Memory B cell (primary cell): ENCODE measurements at regions not wholly inside any gene's neighbourhood (a gene's known extent, or its start where the extent isn't known, plus 50 kb on each side); places are given as distances from the start of the nearest gene placed in this dataset.
"Not testable (repeated sequence)": the region's sequence is repeated elsewhere in the genome, so short reads cannot be mapped to it uniquely, and the experiment has no call there.

ENCODE experiments used
- ATAC-seq: fragments of 150-1000 bp; cut with Tn5 transposase; 2 replicates; pipeline ENCODE4 v1.10.0; 2021; ENCODE audit warnings: low read depth, mild to moderate bottlenecking, moderate library complexity
- DNase-seq, 2 donors: peaks; one replicate each; pipeline ENCODE4 v3.0.0; 2022; ENCODE audit warnings: low spot score in 2 of 2
- H3K27ac Mint-ChIP-seq: one replicate; pipeline ENCODE4 v1.8.0; 2022; ENCODE audit warnings: mild to moderate bottlenecking, moderate library complexity, mixed read lengths
- H3K27me3 Mint-ChIP-seq: one replicate; pipeline ENCODE4 v1.8.0; 2022; ENCODE audit warnings: mixed read lengths
- H3K36me3 Mint-ChIP-seq: one replicate; pipeline ENCODE4 v1.8.0; 2022; ENCODE audit warnings: mild to moderate bottlenecking, mixed read lengths
- H3K4me1 Mint-ChIP-seq: one replicate; pipeline ENCODE4 v1.8.0; 2022; ENCODE audit warnings: mixed read lengths
- H3K4me3 Mint-ChIP-seq: one replicate; pipeline ENCODE4 v1.8.0; 2022; ENCODE audit warnings: mild to moderate bottlenecking, moderate library complexity, mixed read lengths
- H3K9me3 Mint-ChIP-seq: one replicate; pipeline ENCODE4 v1.8.0; 2022; ENCODE audit warnings: mixed read lengths

DNA sequence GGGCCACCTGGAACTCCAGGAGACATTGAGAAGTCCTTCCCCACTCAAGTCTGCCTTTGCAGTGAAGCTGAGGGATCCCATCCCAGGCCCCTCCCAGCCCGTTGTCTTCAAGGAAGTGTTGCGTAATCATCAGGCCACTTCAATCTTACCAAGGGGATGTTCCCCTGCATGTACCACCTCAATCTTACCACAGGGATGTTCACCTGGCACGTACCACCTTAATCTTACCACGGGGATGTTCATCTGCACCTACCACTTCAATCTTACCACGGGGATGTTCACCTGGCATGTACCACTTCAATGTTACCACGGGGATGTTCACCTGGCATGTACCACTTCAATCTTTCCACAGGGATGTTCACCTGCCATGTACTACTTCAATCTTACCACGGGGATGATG lies 108.0 kb upstream of the SYN3 start:
- Mint-ChIP-seq H3K4me3 (no peak overlapping the region), H3K4me1 (peaks cover 4% of the 10 kb centered on the region), H3K9me3 (peaks cover 5% of the 10 kb centered on the region), H3K36me3 (no peaks in the 10 kb centered on the region), H3K27me3 (peaks cover 14% of the 10 kb centered on the region), H3K27ac (no peak overlapping the region)
- ATAC-seq: no peak
- DNase-seq: no peak

- Mint-ChIP-seq H3K9me3 (no peaks in the 10 kb centered on the region), H3K4me1 (peaks cover 6% of the 10 kb centered on the region), H3K4me3 (no peak overlapping the region), H3K36me3 (no peaks in the 10 kb centered on the region), H3K27ac (no peak overlapping the region), H3K27me3 (peaks cover 14% of the 10 kb centered on the region)
- DNase-seq: no peak
- ATAC-seq: no peak
Observed at GRCh38 chr22:33163815-33164214, 105.6 kb upstream of the SYN3 start.

GRCh38 chr22:33162196-33162595 lies 104.0 kb upstream of the SYN3 start:
- Mint-ChIP-seq H3K27me3 (peaks cover 14% of the 10 kb centered on the region), H3K4me1 (peaks cover 7% of the 10 kb centered on the region), H3K27ac (no peak overlapping the region), H3K4me3 (no peak overlapping the region), H3K36me3 (no peaks in the 10 kb centered on the region), H3K9me3 (no peaks in the 10 kb centered on the region)
- ATAC-seq: no peak
- DNase-seq: no peak

DNA sequence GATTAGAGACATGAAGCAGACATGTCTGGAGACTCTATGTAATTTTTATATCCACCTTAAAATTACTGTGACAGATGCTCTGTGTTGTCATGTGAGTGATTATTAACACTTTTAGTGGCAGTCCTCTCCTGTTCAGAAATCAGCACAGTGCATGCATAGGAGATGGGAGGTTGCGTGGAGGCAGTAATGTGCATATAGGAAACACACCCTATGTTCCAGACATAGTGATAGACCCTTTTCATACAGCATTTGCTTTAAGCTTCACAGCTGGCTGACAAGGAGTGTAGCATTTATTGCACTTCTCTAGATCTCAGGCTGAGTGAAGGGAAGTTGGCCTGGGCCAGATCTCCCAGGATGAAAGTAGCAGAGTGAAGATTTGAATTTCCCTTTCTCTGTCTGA lies 102.3 kb upstream of the SYN3 start:
- peaks cover 11% of the 10 kb centered on the region for H3K27me3 Mint-ChIP-seq
- peaks cover 3% of the 10 kb centered on the region for H3K4me1 Mint-ChIP-seq
- no peak overlapping the region for H3K27ac Mint-ChIP-seq
- DNase-seq: no peak
- H3K9me3 Mint-ChIP-seq: no peaks in the 10 kb centered on the region
- H3K4me3 Mint-ChIP-seq: no peak overlapping the region
- no peak for ATAC-seq
- H3K36me3 Mint-ChIP-seq: no peaks in the 10 kb centered on the region

DNA sequence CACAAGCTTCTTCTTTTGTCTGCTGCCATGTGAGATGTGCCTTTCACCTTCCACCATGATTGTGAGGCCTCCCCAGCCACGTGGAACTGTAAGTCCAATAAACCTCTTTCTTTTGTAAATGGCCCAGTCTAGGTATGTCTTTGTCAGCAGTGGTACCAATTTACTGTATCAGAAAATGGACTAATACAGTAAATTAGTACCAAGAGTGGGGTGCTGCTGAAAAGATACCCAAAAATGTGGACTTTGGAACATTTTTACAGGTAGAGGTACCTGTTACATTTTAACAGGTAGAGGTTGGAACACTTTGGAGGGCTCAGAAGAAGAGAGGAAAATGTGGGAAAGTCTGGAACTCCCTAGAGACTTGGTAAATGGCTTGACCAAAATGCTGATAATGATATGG lies 96.8 kb upstream of the SYN3 start:
- H3K36me3 Mint-ChIP-seq, H3K4me3 Mint-ChIP-seq, H3K9me3 Mint-ChIP-seq, ATAC-seq, H3K27me3 Mint-ChIP-seq, DNase-seq, H3K27ac Mint-ChIP-seq, H3K4me1 Mint-ChIP-seq: not testable (repeated sequence)

DNA sequence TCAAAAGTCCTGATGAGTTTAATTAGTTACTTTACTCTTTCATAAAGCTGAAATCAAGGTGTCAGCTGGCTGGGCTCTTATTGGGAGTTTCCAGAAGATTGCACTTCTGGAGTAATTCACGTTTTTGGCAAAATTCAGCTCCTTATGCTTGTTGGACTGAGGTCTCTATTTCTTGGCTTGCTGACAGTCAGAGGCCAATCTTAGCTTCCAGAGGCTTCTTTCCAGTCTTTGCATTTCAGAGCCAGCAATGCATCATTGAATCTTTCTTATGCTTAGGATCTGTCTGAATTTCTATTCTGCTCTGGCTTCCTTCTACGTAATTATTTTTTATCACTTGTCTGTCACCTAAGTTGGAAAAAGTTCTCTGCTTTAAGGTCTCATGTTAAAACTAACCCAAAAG lies 91.4 kb upstream of the SYN3 start:
- no peaks in the 10 kb centered on the region for H3K36me3 Mint-ChIP-seq
- peaks cover 2% of the 10 kb centered on the region for H3K4me1 Mint-ChIP-seq
- no peak for DNase-seq
- no peak for ATAC-seq
- no peaks in the 10 kb centered on the region for H3K9me3 Mint-ChIP-seq
- no peak overlapping the region for H3K27ac Mint-ChIP-seq
- H3K27me3 Mint-ChIP-seq: no peaks in the 10 kb centered on the region
- no peak overlapping the region for H3K4me3 Mint-ChIP-seq

DNA sequence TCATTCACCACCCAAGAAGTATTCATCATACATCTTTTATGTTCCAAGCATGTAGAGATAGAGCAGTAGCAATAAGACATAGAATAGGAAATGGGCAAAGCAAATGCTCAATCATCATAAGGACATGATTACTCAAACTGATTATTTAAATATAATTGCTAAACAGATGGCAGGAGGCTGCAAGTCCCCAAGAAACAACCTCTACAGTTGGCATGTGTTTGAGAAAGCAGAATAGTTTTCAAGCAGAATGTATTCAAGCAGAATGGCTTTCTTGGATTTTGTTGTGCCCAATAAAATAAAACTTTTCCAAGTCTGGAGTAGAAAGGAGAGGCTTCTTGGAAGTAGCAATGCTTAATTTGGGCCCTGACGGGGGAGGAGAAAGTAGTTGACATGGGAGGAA lies 86.5 kb upstream of the SYN3 start:
- no peaks in the 10 kb centered on the region for H3K9me3 Mint-ChIP-seq
- H3K4me1 Mint-ChIP-seq: no peaks in the 10 kb centered on the region
- H3K27ac Mint-ChIP-seq: no peak overlapping the region
- peaks cover 6% of the 10 kb centered on the region for H3K27me3 Mint-ChIP-seq
- ATAC-seq (no peak), DNase-seq (no peak)
- H3K36me3 Mint-ChIP-seq: no peaks in the 10 kb centered on the region
- no peak overlapping the region for H3K4me3 Mint-ChIP-seq

DNA sequence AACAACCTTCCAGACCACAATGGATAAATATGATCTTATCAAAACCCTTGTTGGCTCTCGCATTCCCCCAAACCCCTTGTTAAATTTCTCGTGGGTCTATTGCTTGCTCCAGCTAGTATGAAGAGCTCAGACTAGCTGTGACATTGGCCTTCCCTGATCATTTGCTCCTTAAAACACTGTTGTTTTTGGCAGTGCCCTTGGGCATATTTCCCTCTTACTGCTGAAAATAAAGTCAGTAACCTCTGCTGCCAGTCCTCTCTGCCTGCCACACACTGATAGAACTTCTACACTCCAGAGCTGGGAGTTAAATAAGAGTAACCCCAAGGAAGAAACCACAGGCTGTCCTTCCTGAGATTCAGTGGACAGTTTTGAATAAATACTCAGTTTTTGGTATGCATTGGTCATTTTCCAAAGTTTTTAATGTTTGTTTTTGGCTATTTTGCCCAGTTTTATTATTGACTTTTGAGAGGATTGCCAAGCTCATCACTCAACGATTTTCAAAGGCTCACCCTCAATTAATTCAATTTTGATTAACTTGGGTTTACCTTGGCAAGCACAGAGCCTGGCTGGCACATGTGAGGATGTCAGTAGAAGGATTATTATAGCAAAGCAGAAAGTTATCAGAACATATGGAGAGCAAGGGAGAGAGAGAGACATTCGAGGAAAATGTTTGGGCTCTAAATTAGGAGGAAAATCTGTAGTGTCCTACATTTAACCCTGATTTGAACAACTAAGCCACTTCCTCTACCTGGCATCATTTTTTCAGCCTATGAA lies 84.3 kb upstream of the SYN3 start:
- ATAC-seq (no peak), DNase-seq (no peak)
- H3K27ac Mint-ChIP-seq: no peak overlapping the region
- peaks cover 2% of the 10 kb centered on the region for H3K36me3 Mint-ChIP-seq
- no peak overlapping the region for H3K4me3 Mint-ChIP-seq
- H3K4me1 Mint-ChIP-seq: no peaks in the 10 kb centered on the region
- H3K27me3 Mint-ChIP-seq: peaks cover 10% of the 10 kb centered on the region
- H3K9me3 Mint-ChIP-seq: peaks cover 2% of the 10 kb centered on the region

- ATAC-seq (no peak), DNase-seq (no peak)
- Mint-ChIP-seq H3K27me3 (peaks cover 10% of the 10 kb centered on the region), H3K4me3 (no peak overlapping the region), H3K27ac (no peak overlapping the region), H3K4me1 (no peaks in the 10 kb centered on the region), H3K9me3 (peaks cover 7% of the 10 kb centered on the region), H3K36me3 (peaks cover 2% of the 10 kb centered on the region)
Observed at GRCh38 chr22:33139937-33140336, 81.8 kb upstream of the SYN3 start.

DNA sequence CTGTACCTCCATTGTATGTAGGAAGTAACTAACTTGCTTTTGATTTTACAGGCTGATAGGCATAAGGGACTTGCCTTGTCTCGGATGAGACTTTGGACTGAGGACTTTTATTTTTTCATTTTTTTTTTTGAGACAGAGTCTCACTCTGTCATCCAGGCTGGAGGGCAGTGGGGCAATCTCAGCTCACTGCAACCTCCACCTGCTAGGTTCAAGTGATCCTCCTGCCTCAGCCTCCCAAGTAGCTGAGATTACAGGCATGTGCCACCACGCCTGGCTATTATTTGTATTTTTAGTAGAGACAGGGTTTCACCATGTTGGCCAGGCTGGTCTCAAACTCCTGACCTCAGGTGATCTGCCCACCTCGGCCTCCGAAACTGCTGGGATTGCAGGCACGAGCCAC lies 80.2 kb upstream of the SYN3 start:
- not testable (repeated sequence) for H3K9me3 Mint-ChIP-seq, H3K4me3 Mint-ChIP-seq, H3K4me1 Mint-ChIP-seq, DNase-seq, H3K27ac Mint-ChIP-seq, H3K36me3 Mint-ChIP-seq, ATAC-seq
- H3K27me3 Mint-ChIP-seq: peaks cover 10% of the 10 kb centered on the region

- no peaks in the 10 kb centered on the region for H3K9me3 Mint-ChIP-seq
- H3K27me3 Mint-ChIP-seq: peaks cover 7% of the 10 kb centered on the region
- H3K4me1 Mint-ChIP-seq: no peaks in the 10 kb centered on the region
- H3K36me3 Mint-ChIP-seq: no peaks in the 10 kb centered on the region
- DNase-seq: no peak
- H3K27ac Mint-ChIP-seq: no peak overlapping the region
- no peak overlapping the region for H3K4me3 Mint-ChIP-seq
- ATAC-seq: no peak
Observed at GRCh38 chr22:33130473-33130872, 72.3 kb upstream of the SYN3 start.

- Mint-ChIP-seq H3K9me3 (no peaks in the 10 kb centered on the region), H3K4me1 (no peaks in the 10 kb centered on the region), H3K27ac (no peak overlapping the region), H3K4me3 (no peak overlapping the region), H3K36me3 (no peaks in the 10 kb centered on the region), H3K27me3 (peaks cover 7% of the 10 kb centered on the region)
- DNase-seq: no peak
- no peak for ATAC-seq
Observed at GRCh38 chr22:33129621-33130020, 71.4 kb upstream of the SYN3 start.

GRCh38 chr22:33126881-33127280 lies 68.7 kb upstream of the SYN3 start:
- ATAC-seq (no peak), DNase-seq (no peak)
- Mint-ChIP-seq H3K9me3 (peaks cover 1% of the 10 kb centered on the region), H3K36me3 (no peaks in the 10 kb centered on the region), H3K27me3 (peaks cover 10% of the 10 kb centered on the region), H3K27ac (no peak overlapping the region), H3K4me1 (peaks cover 2% of the 10 kb centered on the region), H3K4me3 (no peak overlapping the region)

- Mint-ChIP-seq H3K9me3 (peaks cover 1% of the 10 kb centered on the region), H3K36me3 (no peaks in the 10 kb centered on the region), H3K27me3 (peaks cover 12% of the 10 kb centered on the region), H3K4me3 (no peak overlapping the region), H3K27ac (no peak overlapping the region), H3K4me1 (peaks cover 2% of the 10 kb centered on the region)
- ATAC-seq (no peak), DNase-seq (no peak)
Observed at GRCh38 chr22:33124471-33124870, 66.3 kb upstream of the SYN3 start.

GRCh38 chr22:33122439-33122838 lies 64.3 kb upstream of the SYN3 start:
- not testable (repeated sequence) for H3K36me3 Mint-ChIP-seq, DNase-seq, ATAC-seq, H3K27ac Mint-ChIP-seq, H3K4me1 Mint-ChIP-seq, H3K4me3 Mint-ChIP-seq, H3K9me3 Mint-ChIP-seq
- H3K27me3 Mint-ChIP-seq: peaks cover 10% of the 10 kb centered on the region
